ENCODE measurements at regions not wholly inside any gene's neighbourhood (a gene's known extent, or its start where the extent isn't known, plus 50 kb on each side); places are given as distances from the start of the nearest gene placed in this dataset.

DNA sequence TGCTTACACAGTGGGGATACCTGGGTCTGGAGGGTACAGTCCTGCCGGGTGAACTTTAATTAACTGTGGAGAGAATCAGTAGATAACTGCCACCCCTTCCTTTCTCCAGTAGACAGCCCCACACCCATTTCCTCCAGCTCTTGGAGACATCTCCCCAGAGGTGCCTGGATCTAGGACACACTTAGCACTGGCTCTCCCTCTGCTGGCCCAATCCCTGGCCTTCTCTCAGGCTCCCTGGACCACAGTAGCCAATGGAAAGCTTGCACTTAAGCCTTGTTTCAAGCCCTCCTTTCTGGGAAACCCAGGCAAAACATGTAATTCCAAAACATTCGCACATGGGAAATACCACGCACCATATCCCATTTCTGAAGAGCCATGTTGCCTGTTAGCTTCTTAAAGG is 169.2 kb upstream of the GAS1 start:
- TF ChIP-seq EZH2 (IDR thresholded peaks at IDR 0.05; ENCODE audit: low read length, unreplicated experiment), result no peak
- TF ChIP-seq, protein P1, sequence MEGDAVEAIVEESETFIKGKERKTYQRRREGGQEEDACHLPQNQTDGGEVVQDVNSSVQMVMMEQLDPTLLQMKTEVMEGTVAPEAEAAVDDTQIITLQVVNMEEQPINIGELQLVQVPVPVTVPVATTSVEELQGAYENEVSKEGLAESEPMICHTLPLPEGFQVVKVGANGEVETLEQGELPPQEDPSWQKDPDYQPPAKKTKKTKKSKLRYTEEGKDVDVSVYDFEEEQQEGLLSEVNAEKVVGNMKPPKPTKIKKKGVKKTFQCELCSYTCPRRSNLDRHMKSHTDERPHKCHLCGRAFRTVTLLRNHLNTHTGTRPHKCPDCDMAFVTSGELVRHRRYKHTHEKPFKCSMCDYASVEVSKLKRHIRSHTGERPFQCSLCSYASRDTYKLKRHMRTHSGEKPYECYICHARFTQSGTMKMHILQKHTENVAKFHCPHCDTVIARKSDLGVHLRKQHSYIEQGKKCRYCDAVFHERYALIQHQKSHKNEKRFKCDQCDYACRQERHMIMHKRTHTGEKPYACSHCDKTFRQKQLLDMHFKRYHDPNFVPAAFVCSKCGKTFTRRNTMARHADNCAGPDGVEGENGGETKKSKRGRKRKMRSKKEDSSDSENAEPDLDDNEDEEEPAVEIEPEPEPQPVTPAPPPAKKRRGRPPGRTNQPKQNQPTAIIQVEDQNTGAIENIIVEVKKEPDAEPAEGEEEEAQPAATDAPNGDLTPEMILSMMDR (conservative IDR thresholded peaks at IDR 0.05; ENCODE audit: low read depth, low read length), result no peak

Measured in PC-3 (cell line).